Loucy (cell line): ENCODE measurements at regions not wholly inside any gene's neighbourhood (a gene's known extent, or its start where the extent isn't known, plus 50 kb on each side); places are given as distances from the start of the nearest gene placed in this dataset.

Experiments used
- H2AFZ ChIP-seq: fragments of 200-600 bp; sonication (generic); 2 replicates; pipeline ENCODE4 v1.6.0; 2016; ENCODE audit warnings: antibody characterized with exemption, mild to moderate bottlenecking, low read length, moderate library complexity
- H3F3A ChIP-seq: fragments of 200-600 bp; 2 replicates; pipeline ENCODE4 v1.6.0; 2016; ENCODE audit warnings: antibody characterized with exemption, low read depth, mild to moderate bottlenecking
- H3K27me3 ChIP-seq: fragments of 200-600 bp; sonication (generic); 2 replicates; pipeline ENCODE4 v1.6.1; 2014; ENCODE audit warnings: low read length, mild to moderate bottlenecking; ENCODE audit not compliant: insufficient read depth, poor library complexity, severe bottlenecking
- H3K36me3 ChIP-seq: fragments of 200-600 bp; sonication (generic); 2 replicates; pipeline ENCODE4 v1.6.1; 2016; ENCODE audit warnings: low read length; ENCODE audit not compliant: insufficient read depth
- H3K4me1 ChIP-seq: fragments of 200-600 bp; sonication (generic); 2 replicates; pipeline ENCODE4 v1.5.1; 2014; ENCODE audit warnings: low read length, mild to moderate bottlenecking; ENCODE audit not compliant: insufficient read depth, poor library complexity, severe bottlenecking
- H3K4me2 ChIP-seq: fragments of 200-600 bp; sonication (generic); 2 replicates; pipeline ENCODE4 v1.6.0; 2014; ENCODE audit warnings: antibody characterized with exemption, low read length, low read depth, mild to moderate bottlenecking; ENCODE audit not compliant: poor library complexity, severe bottlenecking
- H3K4me3 ChIP-seq: fragments of 200-600 bp; sonication (generic); 2 replicates; pipeline ENCODE4 v1.5.1; 2014; ENCODE audit warnings: low read length, mild to moderate bottlenecking, mixed read lengths; ENCODE audit not compliant: poor library complexity, severe bottlenecking
- H3K79me2 ChIP-seq: fragments of 200-600 bp; sonication (generic); 2 replicates; pipeline ENCODE4 v1.6.1; 2014; ENCODE audit warnings: low read length; ENCODE audit not compliant: insufficient read depth
- H3K9ac ChIP-seq: fragments of 200-600 bp; sonication (generic); 2 replicates; pipeline ENCODE4 v1.6.0; 2014; ENCODE audit warnings: mild to moderate bottlenecking, low read depth, low read length, moderate library complexity; ENCODE audit not compliant: poor library complexity, severe bottlenecking
- H3K9me2 ChIP-seq: fragments of 200-600 bp; sonication (generic); replicated peaks from 2 replicates; pipeline ENCODE4 v1.6.1; 2016; ENCODE audit warnings: low read depth, low read length, mixed read lengths
- H3K9me3 ChIP-seq: fragments of 200-600 bp; sonication (generic); 2 replicates; pipeline ENCODE4 v1.6.1; 2014; ENCODE audit warnings: mild to moderate bottlenecking, antibody characterized with exemption, low read length, low read depth; ENCODE audit not compliant: insufficient read depth
- H4K20me1 ChIP-seq: fragments of 200-600 bp; sonication (generic); 2 replicates; pipeline ENCODE4 v1.6.0; 2014; ENCODE audit warnings: antibody characterized with exemption, low read length, mild to moderate bottlenecking; ENCODE audit not compliant: insufficient read depth, poor library complexity, severe bottlenecking
- CTCF ChIP-seq: fragments of 200-600 bp; sonication (generic); conservative IDR thresholded peaks from 2 replicates; pipeline ENCODE4 v1.5.1; 2014; ENCODE audit warnings: mild to moderate bottlenecking, antibody characterized with exemption, low read length
- EZH2phosphoT487 ChIP-seq: fragments of 200-600 bp; IDR thresholded peaks from 2 replicates; pipeline ENCODE4 v1.6.1; 2018; ENCODE audit warnings: antibody characterized with exemption, mild to moderate bottlenecking, moderate library complexity, borderline replicate concordance

GRCh38 chr6:113403966-113404595 lies 453.1 kb upstream of the MARCKS start:
- H3K9me2 ChIP-seq = no peaks in the 10 kb centered on the region
- no peaks in the 10 kb centered on the region for H3K36me3 ChIP-seq
- no peak overlapping the region for H2AFZ ChIP-seq
- H3K4me2 ChIP-seq = no peak overlapping the region
- H3F3A ChIP-seq = no peaks in the 10 kb centered on the region
- H3K9me3 ChIP-seq = no peaks in the 10 kb centered on the region
- H3K4me3 ChIP-seq = no peak overlapping the region
- no peaks in the 10 kb centered on the region for H3K27me3 ChIP-seq
- H3K79me2 ChIP-seq = no peaks in the 10 kb centered on the region
- H3K9ac ChIP-seq = no peak overlapping the region
- H3K4me1 ChIP-seq = no peaks in the 10 kb centered on the region
- no peaks in the 10 kb centered on the region for H4K20me1 ChIP-seq
- TF ChIP-seq EZH2phosphoT487 (no peak), CTCF (no peak)

GRCh38 chr6:113405326-113406047 lies 451.7 kb upstream of the MARCKS start:
- no peaks in the 10 kb centered on the region for H3K4me1 ChIP-seq
- no peaks in the 10 kb centered on the region for H3K79me2 ChIP-seq
- no peak overlapping the region for H3K4me2 ChIP-seq
- H3K4me3 ChIP-seq = no peak overlapping the region
- TF ChIP-seq CTCF = no peak
- no peak for TF ChIP-seq EZH2phosphoT487
- H3F3A ChIP-seq = no peaks in the 10 kb centered on the region
- no peaks in the 10 kb centered on the region for H3K9me3 ChIP-seq
- no peaks in the 10 kb centered on the region for H3K36me3 ChIP-seq
- no peak overlapping the region for H3K9ac ChIP-seq
- no peaks in the 10 kb centered on the region for H3K9me2 ChIP-seq
- H4K20me1 ChIP-seq = no peaks in the 10 kb centered on the region
- no peaks in the 10 kb centered on the region for H3K27me3 ChIP-seq
- no peak overlapping the region for H2AFZ ChIP-seq

GRCh38 chr6:113406048-113406695 lies 451.0 kb upstream of the MARCKS start:
- H3K9me2 ChIP-seq = no peaks in the 10 kb centered on the region
- no peak overlapping the region for H3K4me2 ChIP-seq
- no peaks in the 10 kb centered on the region for H3K4me1 ChIP-seq
- no peak overlapping the region for H2AFZ ChIP-seq
- no peaks in the 10 kb centered on the region for H3K27me3 ChIP-seq
- H3K9ac ChIP-seq = no peak overlapping the region
- H3F3A ChIP-seq = no peaks in the 10 kb centered on the region
- H3K4me3 ChIP-seq = no peak overlapping the region
- H3K9me3 ChIP-seq = no peaks in the 10 kb centered on the region
- H3K36me3 ChIP-seq = no peaks in the 10 kb centered on the region
- H3K79me2 ChIP-seq = no peaks in the 10 kb centered on the region
- H4K20me1 ChIP-seq = no peaks in the 10 kb centered on the region
- TF ChIP-seq CTCF (no peak), EZH2phosphoT487 (no peak)
